ENCODE measurements at regions not wholly inside any gene's neighbourhood (a gene's known extent, or its start where the extent isn't known, plus 50 kb on each side); places are given as distances from the start of the nearest gene placed in this dataset.

DNA sequence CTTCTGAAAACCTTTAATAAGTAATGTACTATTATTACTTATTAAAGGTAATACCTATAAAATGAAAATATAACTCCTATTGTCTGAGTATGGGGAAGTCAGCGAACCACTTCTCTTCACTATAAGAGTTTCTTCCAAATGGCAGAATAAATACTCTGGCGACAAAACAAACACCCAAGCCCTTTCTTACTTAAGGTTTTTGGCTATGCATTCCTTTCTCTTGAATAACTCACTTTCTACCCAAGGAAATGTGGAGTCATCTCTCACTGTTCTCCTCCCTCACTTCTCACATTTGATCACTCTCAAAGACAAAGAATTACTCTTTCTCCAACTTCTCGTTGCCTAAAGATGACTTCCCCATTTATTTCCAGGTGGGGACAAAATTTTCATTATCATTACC lies 816.8 kb upstream of the CRIM1 start:
- intact Hi-C loops (cut with micrococcal nuclease; ENCODE audit: unreplicated experiment), result no loop called here
- no peaks in the 10 kb centered on the region for H3K4me1 ChIP-seq (ENCODE audit: insufficient read depth, low read length, poor library complexity, severe bottlenecking)
- no peak overlapping the region for H3K4me2 ChIP-seq (ENCODE audit: low read length)
- no peaks in the 10 kb centered on the region for H3K9me2 ChIP-seq (ENCODE audit: insufficient read depth, low read length)
- DNase-seq (ENCODE audit: low spot score), result no peak
- TF ChIP-seq CTCF (conservative IDR thresholded peaks at IDR 0.05; ENCODE audit: low read length), result no peak
- TF ChIP-seq EZH2phosphoT487 (IDR thresholded peaks at IDR 0.05; ENCODE audit: borderline replicate concordance, low read depth, low read length), result no peak
- no peaks in the 10 kb centered on the region for H3K79me2 ChIP-seq (ENCODE audit: insufficient read depth, low read depth, low read length)
- H2AFZ ChIP-seq (ENCODE audit: low read length), result no peak overlapping the region
- no TSS peak for BruUV-seq (replicated peaks)
- H3K9me3 ChIP-seq (ENCODE audit: low read length), result no peaks in the 10 kb centered on the region
- H3K4me3 ChIP-seq (ENCODE audit: low read depth, low read length, poor library complexity, severe bottlenecking), result no peak overlapping the region
- no peak overlapping the region for H3K27ac ChIP-seq (ENCODE audit: low read depth, low read length, poor library complexity, severe bottlenecking)
- POLR2A ChIA-PET, result no interaction called here
- no peaks in the 10 kb centered on the region for H4K20me1 ChIP-seq (ENCODE audit: insufficient read depth, low read length)
- CTCF ChIA-PET (ENCODE audit: unreplicated experiment), result no interaction called here
- no peaks in the 10 kb centered on the region for H3K36me3 ChIP-seq (ENCODE audit: insufficient read depth, low read length)

DNA sequence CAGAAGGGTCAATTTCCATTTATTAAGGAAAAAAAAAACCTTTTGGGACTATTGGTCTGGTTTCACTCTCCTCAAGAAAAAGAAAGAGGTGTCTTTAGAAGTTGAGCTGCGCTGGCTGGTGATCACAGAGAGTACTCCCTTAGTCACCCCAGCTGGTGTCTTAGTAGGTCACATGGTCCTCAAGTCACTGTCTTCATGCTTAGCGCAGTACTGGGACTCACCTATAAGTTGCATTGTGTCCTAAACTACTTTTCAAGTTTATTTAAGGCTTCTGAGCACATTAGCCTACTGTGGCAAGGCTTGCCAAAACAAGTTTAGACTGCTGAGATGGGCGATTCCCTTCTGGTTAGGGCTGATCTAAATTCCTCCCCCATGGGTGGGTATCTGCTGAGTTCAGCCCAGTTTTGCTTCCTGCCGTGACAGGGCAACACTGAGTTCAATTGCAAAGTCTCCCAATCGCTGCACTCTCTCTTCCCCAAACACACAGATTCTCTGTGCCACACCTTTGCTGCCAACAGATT lies 824.9 kb upstream of the CRIM1 start:
- H3K9me3 ChIP-seq (ENCODE audit: low read length), result no peaks in the 10 kb centered on the region
- no peaks in the 10 kb centered on the region for H3K9me2 ChIP-seq (ENCODE audit: insufficient read depth, low read length)
- POLR2A ChIA-PET, result no interaction called here
- TF ChIP-seq EZH2phosphoT487 (IDR thresholded peaks at IDR 0.05; ENCODE audit: borderline replicate concordance, low read depth, low read length), result no peak
- no peak for TF ChIP-seq CTCF (conservative IDR thresholded peaks at IDR 0.05; ENCODE audit: low read length)
- intact Hi-C loops (cut with micrococcal nuclease; ENCODE audit: unreplicated experiment), result no loop called here
- no peaks in the 10 kb centered on the region for H3K36me3 ChIP-seq (ENCODE audit: insufficient read depth, low read length)
- no peak overlapping the region for H3K4me3 ChIP-seq (ENCODE audit: low read depth, low read length, poor library complexity, severe bottlenecking)
- DNase-seq (ENCODE audit: low spot score), result no peak
- H3K27ac ChIP-seq (ENCODE audit: low read depth, low read length, poor library complexity, severe bottlenecking), result no peak overlapping the region
- CTCF ChIA-PET (ENCODE audit: unreplicated experiment), result no interaction called here
- no peak overlapping the region for H2AFZ ChIP-seq (ENCODE audit: low read length)
- H3K4me1 ChIP-seq (ENCODE audit: insufficient read depth, low read length, poor library complexity, severe bottlenecking), result no peaks in the 10 kb centered on the region
- H3K4me2 ChIP-seq (ENCODE audit: low read length), result no peak overlapping the region
- no TSS peak for BruUV-seq (replicated peaks)
- no peaks in the 10 kb centered on the region; the same call in 1 of the 2 replicates for H3K79me2 ChIP-seq (ENCODE audit: insufficient read depth, low read depth, low read length)
- no peaks in the 10 kb centered on the region for H4K20me1 ChIP-seq (ENCODE audit: insufficient read depth, low read length)

DNA sequence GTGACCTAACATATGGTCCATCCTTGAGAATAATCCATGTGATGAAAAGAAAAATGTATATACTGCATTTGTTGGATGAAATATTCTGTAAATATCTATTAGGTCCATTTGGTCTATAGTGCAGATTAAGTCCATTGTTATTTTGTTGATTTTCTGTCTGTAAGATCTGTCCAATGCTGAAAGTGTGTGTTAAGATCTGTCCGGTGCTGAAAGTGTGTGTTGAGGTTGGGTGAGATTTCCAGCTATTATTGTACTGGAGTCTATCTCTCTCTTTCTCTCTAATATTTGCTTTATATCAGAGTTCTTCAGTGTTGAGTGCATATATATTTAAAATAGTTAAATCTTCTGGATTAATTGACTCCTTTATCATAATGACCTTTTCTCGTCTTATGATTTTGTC lies 828.8 kb upstream of the CRIM1 start:
- no peak overlapping the region for H3K27ac ChIP-seq (ENCODE audit: low read depth, low read length, poor library complexity, severe bottlenecking)
- no TSS peak for BruUV-seq (replicated peaks)
- H4K20me1 ChIP-seq (ENCODE audit: insufficient read depth, low read length), result no peaks in the 10 kb centered on the region
- no peak overlapping the region for H3K4me3 ChIP-seq (ENCODE audit: low read depth, low read length, poor library complexity, severe bottlenecking)
- no peak overlapping the region for H3K4me2 ChIP-seq (ENCODE audit: low read length)
- intact Hi-C loops (cut with micrococcal nuclease; ENCODE audit: unreplicated experiment), result no loop called here
- no peaks in the 10 kb centered on the region for H3K9me2 ChIP-seq (ENCODE audit: insufficient read depth, low read length)
- no peaks in the 10 kb centered on the region for H3K4me1 ChIP-seq (ENCODE audit: insufficient read depth, low read length, poor library complexity, severe bottlenecking)
- POLR2A ChIA-PET, result no interaction called here
- no peak overlapping the region for H2AFZ ChIP-seq (ENCODE audit: low read length)
- no peak for DNase-seq (ENCODE audit: low spot score)
- TF ChIP-seq CTCF (conservative IDR thresholded peaks at IDR 0.05; ENCODE audit: low read length) (no peak), EZH2phosphoT487 (IDR thresholded peaks at IDR 0.05; ENCODE audit: borderline replicate concordance, low read depth, low read length) (no peak)
- no peaks in the 10 kb centered on the region; the same call in 1 of the 2 replicates for H3K79me2 ChIP-seq (ENCODE audit: insufficient read depth, low read depth, low read length)
- no peaks in the 10 kb centered on the region for H3K9me3 ChIP-seq (ENCODE audit: low read length)
- CTCF ChIA-PET (ENCODE audit: unreplicated experiment), result no interaction called here
- H3K36me3 ChIP-seq (ENCODE audit: insufficient read depth, low read length), result no peaks in the 10 kb centered on the region

Data from OCI-LY7 (cell line).